OCI-LY1 (cell line): ENCODE measurements at regions not wholly inside any gene's neighbourhood (a gene's known extent, or its start where the extent isn't known, plus 50 kb on each side); places are given as distances from the start of the nearest gene placed in this dataset.

Experiments
- H2AFZ ChIP-seq: fragments of 200-600 bp; sonication (generic), shearing (Covaris generic); 2 replicates; pipeline ENCODE4 v1.6.0; 2014; ENCODE audit warnings: antibody characterized with exemption, mild to moderate bottlenecking, low read length
- H3F3A ChIP-seq: fragments of 200-600 bp; sonication (generic), shearing (Covaris generic); 2 replicates; pipeline ENCODE4 v1.6.0; 2014; ENCODE audit warnings: mild to moderate bottlenecking, antibody characterized with exemption, low read length, moderate library complexity; ENCODE audit not compliant: insufficient read depth
- H3K27ac ChIP-seq: fragments of 200-600 bp; sonication (generic); 2 replicates; pipeline ENCODE4 v1.5.1; 2014; ENCODE audit warnings: low read length, mixed run types, mild to moderate bottlenecking, low read depth; ENCODE audit not compliant: poor library complexity, severe bottlenecking
- H3K27me3 ChIP-seq: fragments of 200-600 bp; sonication (generic); 2 replicates; pipeline ENCODE4 v1.6.0; 2014; ENCODE audit warnings: antibody characterized with exemption, mild to moderate bottlenecking, low read length, moderate library complexity; ENCODE audit not compliant: insufficient read depth
- H3K36me3 ChIP-seq: fragments of 200-600 bp; sonication (generic); 2 replicates; pipeline ENCODE4 v1.6.1; 2014; ENCODE audit warnings: mild to moderate bottlenecking, antibody characterized with exemption, low read length, moderate library complexity, mixed read lengths; ENCODE audit not compliant: insufficient read depth
- H3K4me1 ChIP-seq: fragments of 200-600 bp; sonication (generic); 2 replicates; pipeline ENCODE4 v1.5.1; 2014; ENCODE audit warnings: mild to moderate bottlenecking, low read length, moderate library complexity; ENCODE audit not compliant: insufficient read depth, severe bottlenecking
- H3K4me2 ChIP-seq: fragments of 200-600 bp; sonication (generic), shearing (Covaris generic); 2 replicates; pipeline ENCODE4 v1.6.1; 2014; ENCODE audit warnings: low read length
- H3K4me3 ChIP-seq: fragments of 200-600 bp; sonication (generic); 2 replicates; pipeline ENCODE4 v1.5.1; 2014; ENCODE audit warnings: low read length, low read depth, mild to moderate bottlenecking, mixed read lengths; ENCODE audit not compliant: poor library complexity, severe bottlenecking
- H3K79me2 ChIP-seq: fragments of 200-600 bp; shearing (Covaris generic); 2 replicates; pipeline ENCODE4 v1.6.1; 2016; ENCODE audit warnings: mixed run types, low read length, mixed read lengths; ENCODE audit not compliant: insufficient read depth
- H3K9ac ChIP-seq: fragments of 200-600 bp; sonication (generic), shearing (Covaris generic); 2 replicates; pipeline ENCODE4 v1.6.1; 2014; ENCODE audit warnings: mild to moderate bottlenecking, low read length, mixed read lengths
- H3K9me2 ChIP-seq: fragments of 200-600 bp; sonication (generic), shearing (Covaris generic); 2 replicates; pipeline ENCODE4 v1.6.1; 2014; ENCODE audit warnings: low read depth, mild to moderate bottlenecking, low read length, mixed read lengths
- H3K9me3 ChIP-seq: fragments of 200-600 bp; shearing (Covaris generic); 2 replicates; pipeline ENCODE4 v1.6.1; 2014; ENCODE audit warnings: low read length, mixed read lengths
- H4K20me1 ChIP-seq: fragments of 200-600 bp; sonication (generic), shearing (Covaris generic); 2 replicates; pipeline ENCODE4 v1.6.0; 2016; ENCODE audit warnings: mild to moderate bottlenecking, low read length; ENCODE audit not compliant: insufficient read depth
- CTCF ChIP-seq: fragments of 200-600 bp; sonication (generic), shearing (Covaris generic); IDR thresholded peaks from 2 replicates; pipeline ENCODE4 v1.5.1; 2017; ENCODE audit warnings: mild to moderate bottlenecking, antibody characterized with exemption, low read length, moderate library complexity, mixed read lengths
- EZH2 ChIP-seq: fragments of 200-600 bp; sonication (generic), shearing (Covaris generic); IDR thresholded peaks from 2 replicates; pipeline ENCODE4 v1.8.0; 2017; ENCODE audit warnings: borderline replicate concordance, mixed run types, mild to moderate bottlenecking, antibody characterized with exemption, low read length, moderate library complexity, mixed read lengths

- H3K36me3 ChIP-seq: no peaks in the 10 kb centered on the region
- no peaks in the 10 kb centered on the region for H3K9me2 ChIP-seq
Measured at GRCh38 chr5:68057191-68057590, 158.4 kb upstream of the PIK3R1 start.

GRCh38 chr5:68055686-68056085 lies 159.9 kb upstream of the PIK3R1 start:
- Histone ChIP-seq H3K79me2 (no peaks in the 10 kb centered on the region), H3K9ac (no peak overlapping the region), H3K4me2 (no peak overlapping the region), H3F3A (no peaks in the 10 kb centered on the region), H2AFZ (no peak overlapping the region), H4K20me1 (no peaks in the 10 kb centered on the region), H3K36me3 (no peaks in the 10 kb centered on the region), H3K4me3 (no peak overlapping the region), H3K27ac (no peak overlapping the region), H3K27me3 (no peaks in the 10 kb centered on the region), H3K9me2 (no peaks in the 10 kb centered on the region), H3K4me1 (no peaks in the 10 kb centered on the region), H3K9me3 (no peaks in the 10 kb centered on the region)
- TF ChIP-seq CTCF: no peak
- TF ChIP-seq EZH2: no peak

More at GRCh38 chr5:68057191-68057590, 158.4 kb upstream of the PIK3R1 start:
- Histone ChIP-seq H3F3A (no peaks in the 10 kb centered on the region), H2AFZ (no peak overlapping the region), H3K4me1 (no peaks in the 10 kb centered on the region), H3K27ac (no peak overlapping the region), H4K20me1 (no peaks in the 10 kb centered on the region), H3K4me3 (no peak overlapping the region), H3K9ac (no peak overlapping the region), H3K4me2 (no peak overlapping the region), H3K9me3 (no peaks in the 10 kb centered on the region), H3K27me3 (no peaks in the 10 kb centered on the region), H3K79me2 (no peaks in the 10 kb centered on the region)
- no peak for TF ChIP-seq CTCF
- TF ChIP-seq EZH2: no peak

- no peaks in the 10 kb centered on the region for H3K4me1 ChIP-seq
- H3K9me2 ChIP-seq: no peaks in the 10 kb centered on the region
- H3K9ac ChIP-seq: no peak overlapping the region
- H3K27ac ChIP-seq: no peak overlapping the region
- no peaks in the 10 kb centered on the region for H3K36me3 ChIP-seq
- no peaks in the 10 kb centered on the region for H3K79me2 ChIP-seq
- H3K4me3 ChIP-seq: no peak overlapping the region
- H3F3A ChIP-seq: no peaks in the 10 kb centered on the region
- no peak overlapping the region for H2AFZ ChIP-seq
- no peaks in the 10 kb centered on the region for H3K27me3 ChIP-seq
- TF ChIP-seq EZH2 (no peak), CTCF (no peak)
- no peaks in the 10 kb centered on the region for H4K20me1 ChIP-seq
- no peak overlapping the region for H3K4me2 ChIP-seq
- H3K9me3 ChIP-seq: no peaks in the 10 kb centered on the region; the same call in 1 of the 2 replicates
Measured at GRCh38 chr5:68054638-68055037, 160.9 kb upstream of the PIK3R1 start.
